22Rv1 (cell line): ENCODE measurements at regions not wholly inside any gene's neighbourhood (a gene's known extent, or its start where the extent isn't known, plus 50 kb on each side); places are given as distances from the start of the nearest gene placed in this dataset.

Experiments used
- ZFX ChIP-seq: fragments of 450-650 bp; IDR thresholded peaks from 2 replicates; pipeline ENCODE4 v1.6.1; 2017; ENCODE audit warnings: antibody characterized with exemption, borderline replicate concordance
- TF ChIP-seq, protein P1 (sequence below): fragments of 450-650 bp; IDR thresholded peaks from 2 replicates; pipeline ENCODE4 v1.5.1; 2017; ENCODE audit warnings: mild to moderate bottlenecking

DNA sequence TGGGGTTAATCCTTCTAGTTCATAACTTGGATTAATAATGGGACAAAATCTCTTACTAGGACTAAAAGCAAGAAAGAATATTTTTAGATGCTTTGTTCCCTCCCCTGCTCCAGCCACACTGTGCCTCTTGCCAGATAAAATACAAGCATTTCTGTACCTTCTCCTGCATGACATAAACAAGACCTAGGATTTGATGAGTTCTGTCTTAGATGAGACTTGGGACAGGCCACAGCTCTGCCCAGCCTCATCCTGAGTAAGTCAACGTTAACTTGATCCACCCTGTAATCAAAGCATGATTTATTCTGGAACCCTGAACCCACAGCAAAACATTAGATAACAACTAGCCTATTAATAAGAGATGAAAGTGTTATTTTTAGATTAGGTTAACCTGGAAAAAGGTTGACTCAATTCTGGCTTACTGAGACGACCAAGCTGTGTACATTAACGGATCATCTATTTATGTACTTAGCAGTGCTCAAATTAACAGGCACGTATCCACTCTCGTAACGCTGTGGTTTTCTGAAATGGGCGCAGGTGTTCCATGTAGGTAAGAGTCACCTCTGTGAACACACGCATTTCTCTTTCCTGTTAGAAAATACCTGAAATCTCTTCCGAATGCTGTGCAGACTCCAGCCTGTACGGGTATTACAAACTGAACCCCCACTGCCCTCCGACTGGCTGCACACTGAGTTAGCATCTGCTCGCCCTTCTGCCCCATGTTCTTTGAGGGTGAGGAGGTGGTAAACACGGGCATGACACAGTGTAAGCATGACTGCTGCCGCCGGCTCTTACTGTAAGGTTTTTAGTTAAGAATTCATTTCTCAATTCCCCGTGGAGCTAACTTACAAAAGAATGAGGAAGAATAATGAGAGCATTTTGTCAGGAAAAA is 132.1 kb upstream of the FOXQ1 start:
- TF ChIP-seq, protein P1, sequence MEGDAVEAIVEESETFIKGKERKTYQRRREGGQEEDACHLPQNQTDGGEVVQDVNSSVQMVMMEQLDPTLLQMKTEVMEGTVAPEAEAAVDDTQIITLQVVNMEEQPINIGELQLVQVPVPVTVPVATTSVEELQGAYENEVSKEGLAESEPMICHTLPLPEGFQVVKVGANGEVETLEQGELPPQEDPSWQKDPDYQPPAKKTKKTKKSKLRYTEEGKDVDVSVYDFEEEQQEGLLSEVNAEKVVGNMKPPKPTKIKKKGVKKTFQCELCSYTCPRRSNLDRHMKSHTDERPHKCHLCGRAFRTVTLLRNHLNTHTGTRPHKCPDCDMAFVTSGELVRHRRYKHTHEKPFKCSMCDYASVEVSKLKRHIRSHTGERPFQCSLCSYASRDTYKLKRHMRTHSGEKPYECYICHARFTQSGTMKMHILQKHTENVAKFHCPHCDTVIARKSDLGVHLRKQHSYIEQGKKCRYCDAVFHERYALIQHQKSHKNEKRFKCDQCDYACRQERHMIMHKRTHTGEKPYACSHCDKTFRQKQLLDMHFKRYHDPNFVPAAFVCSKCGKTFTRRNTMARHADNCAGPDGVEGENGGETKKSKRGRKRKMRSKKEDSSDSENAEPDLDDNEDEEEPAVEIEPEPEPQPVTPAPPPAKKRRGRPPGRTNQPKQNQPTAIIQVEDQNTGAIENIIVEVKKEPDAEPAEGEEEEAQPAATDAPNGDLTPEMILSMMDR: no peak
- no peak for TF ChIP-seq ZFX
